K562 (cell line): ENCODE measurements at regions not wholly inside any gene's neighbourhood (a gene's known extent, or its start where the extent isn't known, plus 50 kb on each side); places are given as distances from the start of the nearest gene placed in this dataset.

Experiments used
- ATAC-seq: fragments of 200-7000 bp; cut with Tn5 transposase; 3 replicates; pipeline ENCODE4 v1.9.1; 2020; ENCODE audit warnings: moderate library complexity
- BruUV-seq: library from RNA; stranded (reverse); fragments of 400-500 nt; replicated peaks from 2 replicates; lab custom pipeline; 2021; lab: Mats Ljungman, UMichigan
- CTCF ChIA-PET: fragments of 300-600 bp; formaldehyde crosslinking; extraction: SDS; loops from one replicate; lab custom pipeline; 2021; ENCODE audit warnings: low intra/inter-chr PET ratio; lab: Yijun Ruan, JAX
- POLR2A ChIA-PET: fragments of 300-600, 350-650 bp; sonication (Branson Sonifier 250); formaldehyde crosslinking; extraction: SDS; loops from one replicate; lab custom pipeline; 2021; ENCODE audit warnings: antibody characterized with exemption, inconsistent platforms; lab: Yijun Ruan, JAX
- DNase-seq, 4 experiments: peaks; one replicate each; pipeline versions ENCODE4 v3.0.0 to v3.0.0-alpha.2; 2011 to 2018; ENCODE audit warnings: low spot score in 3 of 4, mixed read lengths in 3 of 4; ENCODE audit errors: extremely low read depth in 1 of 4
- FAIRE-seq: peaks from 2 replicates; lab custom pipeline; 2011; peaks lifted over from hg19 to GRCh38; lab: Jason Lieb, UNC
- H2AFZ ChIP-seq: 2 replicates; pipeline ENCODE4 v1.6.0; 2011; ENCODE audit warnings: low read depth, low read length, control low read depth, inconsistent platforms
- H3K27ac ChIP-seq: fragments of 200-600 bp; 3 replicates; pipeline ENCODE4 v1.8.0; 2011; ENCODE audit warnings: low read depth, mild to moderate bottlenecking, control low read depth, inconsistent platforms, low read length, moderate library complexity, mixed read lengths; ENCODE audit errors: extremely low read depth
- H3K27me3 ChIP-seq, 2 experiments: fragments of 300-600 bp in 1 of 2; 2 replicates in 1 of 2; 3 replicates in 1 of 2; pipeline versions ENCODE4 v1.6.0 to v1.8.0; 2011; ENCODE audit warnings: inconsistent platforms in 2 of 2, low read length in 2 of 2, mild to moderate bottlenecking in 1 of 2, mixed read lengths in 1 of 2, moderate library complexity in 1 of 2; ENCODE audit not compliant: control insufficient read depth in 2 of 2, insufficient read depth in 2 of 2
- H3K36me3 ChIP-seq: fragments of 300-600 bp; 3 replicates; pipeline ENCODE4 v1.8.0; 2011; ENCODE audit warnings: mild to moderate bottlenecking, low read length, inconsistent platforms; ENCODE audit not compliant: control insufficient read depth, insufficient read depth
- H3K4me1 ChIP-seq, 2 experiments: fragments of 200-600 bp in 1 of 2; replicated peaks in 1 of 2; 2 replicates in 1 of 2; 3 replicates in 1 of 2; pipeline versions ENCODE4 v1.5.1 to v1.8.0; 2011; ENCODE audit warnings: inconsistent platforms in 2 of 2, low read length in 2 of 2, mild to moderate bottlenecking in 1 of 2, mixed read lengths in 1 of 2, moderate library complexity in 1 of 2; ENCODE audit not compliant: control insufficient read depth in 2 of 2, insufficient read depth in 2 of 2
- H3K4me2 ChIP-seq: 2 replicates; pipeline ENCODE4 v1.6.1; 2011; ENCODE audit warnings: low read length, control low read depth, inconsistent platforms, mixed read lengths; ENCODE audit not compliant: insufficient read depth
- H3K4me3 ChIP-seq: fragments of 200-600 bp; sonication (generic), shearing (Covaris generic); 2 replicates; pipeline ENCODE4 v1.5.1; 2016; ENCODE audit warnings: control low read depth, inconsistent platforms
- H3K79me2 ChIP-seq: fragments of 200-600 bp; 3 replicates; pipeline ENCODE4 v1.8.0; 2011; ENCODE audit warnings: low read length, inconsistent platforms; ENCODE audit not compliant: control insufficient read depth, insufficient read depth
- H3K9ac ChIP-seq, 2 experiments: 2 replicates each; pipeline versions ENCODE4 v1.6.0 to v1.6.1; 2011; ENCODE audit warnings: low read depth in 2 of 2, low read length in 2 of 2, control low read depth in 1 of 2, inconsistent platforms in 1 of 2, mild to moderate bottlenecking in 1 of 2, mixed read lengths in 1 of 2; ENCODE audit not compliant: insufficient read depth in 1 of 2
- H3K9me1 ChIP-seq: one replicate; pipeline ENCODE4 v1.6.0; 2011; ENCODE audit warnings: inconsistent platforms, mild to moderate bottlenecking, low read length, moderate library complexity; ENCODE audit not compliant: control insufficient read depth, insufficient read depth
- H3K9me3 ChIP-seq: replicated peaks from 2 replicates; pipeline ENCODE4 v1.5.1; 2011; ENCODE audit warnings: low read depth, low read length, inconsistent platforms; ENCODE audit not compliant: control insufficient read depth, insufficient read depth
- H4K20me1 ChIP-seq: replicated peaks from 2 replicates; pipeline ENCODE4 v1.6.1; 2011; ENCODE audit warnings: low read length, inconsistent platforms, mixed read lengths; ENCODE audit not compliant: control insufficient read depth, insufficient read depth
- HMG20A ChIP-seq: fragments of 450-650 bp; formaldehyde crosslinking; conservative IDR thresholded peaks from 2 replicates; pipeline ENCODE4 v1.4.0; 2020; ENCODE audit warnings: mild to moderate bottlenecking, mixed read lengths
- NRF1 ChIP-seq, 2 experiments: fragments of 450-650 bp; IDR thresholded peaks in 1 of 2; conservative IDR thresholded peaks in 1 of 2; 2 replicates each; pipeline ENCODE4 v1.6.1; 2014; ENCODE audit warnings: mild to moderate bottlenecking in 2 of 2
- ZNF75A ChIP-seq: fragments of 450-650 bp; formaldehyde crosslinking; IDR thresholded peaks from 2 replicates; pipeline ENCODE4 v1.4.0; 2020; ENCODE audit warnings: mild to moderate bottlenecking
- ZNF77 ChIP-seq: fragments of 250-450 bp; sonication (Bioruptor Pico); IDR thresholded peaks from 2 replicates; pipeline ENCODE4 v1.5.0; 2020
- WGBS: fragments of 100-300 bp; shearing (Covaris generic); methylation state at CpG from one replicate; pipeline ENCODE4 v1.1.6; 2016; ENCODE audit warnings: low coverage, mixed read lengths; ENCODE audit not compliant: insufficient coverage; ENCODE audit errors: missing lambda C conversion rate; 5-methylcytosine and 5-hydroxymethylcytosine counted together
- in situ Hi-C: fragments of 300-500 bp; cut with MboI; formaldehyde crosslinking; loops from 4 replicates; pipeline ENCODE4 v1.15.0; 2018; ENCODE audit warnings: inconsistent platforms, mixed read lengths
- intact Hi-C: fragments of 100-400 bp; cut with micrococcal nuclease; formaldehyde crosslinking; loops from 2 replicates; pipeline ENCODE4 v1.14.2; 2022
- TF ChIP-seq, protein P1 (sequence below): fragments of 200-600 bp; sonication (generic); IDR thresholded peaks from one replicate; pipeline ENCODE4 v1.6.1; 2012; ENCODE audit warnings: mild to moderate bottlenecking, low read depth, low read length, inconsistent platforms
- TF ChIP-seq, protein P2 (sequence below): fragments of 250-450 bp; sonication (Bioruptor Pico); IDR thresholded peaks from 2 replicates; pipeline ENCODE4 v1.4.0; 2020; ENCODE audit warnings: mild to moderate bottlenecking, moderate library complexity, borderline replicate concordance

DNA sequence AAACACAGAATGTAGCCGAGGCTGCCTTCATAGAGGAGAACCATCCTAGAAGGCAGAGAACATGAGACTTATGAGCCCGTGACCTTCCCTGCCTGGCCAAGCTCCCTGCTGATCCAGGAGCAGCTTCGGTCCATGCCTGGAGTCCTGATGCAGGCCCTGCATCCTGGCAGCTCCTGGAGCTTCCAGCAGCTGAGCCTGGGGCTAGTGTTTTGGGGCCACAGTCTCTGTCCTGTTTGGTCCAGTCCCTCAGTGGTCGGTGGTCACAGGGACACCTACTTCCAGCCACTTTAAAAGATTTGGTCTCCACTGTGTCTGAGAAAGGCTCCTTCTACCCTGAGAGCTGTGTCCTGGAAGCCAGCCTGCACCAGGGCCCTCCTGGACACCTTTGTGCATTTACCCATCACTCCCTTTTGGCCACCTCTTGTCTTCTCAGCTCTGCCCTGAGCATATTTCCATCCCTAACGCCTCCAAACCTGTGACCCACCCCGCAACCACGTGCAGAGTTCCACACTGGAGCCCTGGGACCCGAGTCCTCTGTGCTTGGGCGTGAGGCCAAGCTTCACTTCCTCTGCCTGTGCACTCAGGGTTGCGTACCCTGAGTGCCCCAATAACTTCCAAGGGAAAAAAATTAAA, 315.2 kb upstream of the ZNF32 start:
- no peaks in the 10 kb centered on the region for H3K4me1 ChIP-seq
- no peaks in the 10 kb centered on the region for H3K36me3 ChIP-seq
- intact Hi-C loops: no loop called here
- 0% methylated on average over 10 of the region's 10 CpGs for WGBS
- no peaks in the 10 kb centered on the region; the same call in 1 of the 2 replicates for H4K20me1 ChIP-seq
- no peak overlapping the region for H3K4me2 ChIP-seq
- H3K79me2 ChIP-seq: no peaks in the 10 kb centered on the region
- no peak overlapping the region for H3K4me3 ChIP-seq
- H3K27ac ChIP-seq: no peak overlapping the region
- peaks cover 9 to 35% of the 10 kb centered on the region in 2 experiments; a peak in 3 of 5 replicates for H3K27me3 ChIP-seq
- H3K9me1 ChIP-seq: no peaks in the 10 kb centered on the region
- H2AFZ ChIP-seq: no peak overlapping the region
- no peak for ATAC-seq
- BruUV-seq: no TSS peak
- DNase-seq: no peak
- in situ Hi-C loops: no loop called here
- POLR2A ChIA-PET: interaction anchor here (0.6 to 1.5 kb wide), 2 partner anchors 19 to 554 kb away, joined by 4 read pairs; no protein-coding TSS in a partner anchor
- no peaks in the 10 kb centered on the region for H3K9me3 ChIP-seq
- H3K9ac ChIP-seq: no peak overlapping the region
- CTCF ChIA-PET: no interaction called here
- no peak for FAIRE-seq
- TF ChIP-seq ZNF75A (CRISPR knock-in tag): no peak
- no peak for TF ChIP-seq HMG20A (CRISPR knock-in tag)
- no peak for TF ChIP-seq NRF1 (conservative IDR thresholded peaks at IDR 0.05 in 1 of 2, IDR thresholded peaks at IDR 0.05 in 1 of 2)
- no peak for TF ChIP-seq ZNF77 (CRISPR knock-in tag)
- TF ChIP-seq, protein P1, sequence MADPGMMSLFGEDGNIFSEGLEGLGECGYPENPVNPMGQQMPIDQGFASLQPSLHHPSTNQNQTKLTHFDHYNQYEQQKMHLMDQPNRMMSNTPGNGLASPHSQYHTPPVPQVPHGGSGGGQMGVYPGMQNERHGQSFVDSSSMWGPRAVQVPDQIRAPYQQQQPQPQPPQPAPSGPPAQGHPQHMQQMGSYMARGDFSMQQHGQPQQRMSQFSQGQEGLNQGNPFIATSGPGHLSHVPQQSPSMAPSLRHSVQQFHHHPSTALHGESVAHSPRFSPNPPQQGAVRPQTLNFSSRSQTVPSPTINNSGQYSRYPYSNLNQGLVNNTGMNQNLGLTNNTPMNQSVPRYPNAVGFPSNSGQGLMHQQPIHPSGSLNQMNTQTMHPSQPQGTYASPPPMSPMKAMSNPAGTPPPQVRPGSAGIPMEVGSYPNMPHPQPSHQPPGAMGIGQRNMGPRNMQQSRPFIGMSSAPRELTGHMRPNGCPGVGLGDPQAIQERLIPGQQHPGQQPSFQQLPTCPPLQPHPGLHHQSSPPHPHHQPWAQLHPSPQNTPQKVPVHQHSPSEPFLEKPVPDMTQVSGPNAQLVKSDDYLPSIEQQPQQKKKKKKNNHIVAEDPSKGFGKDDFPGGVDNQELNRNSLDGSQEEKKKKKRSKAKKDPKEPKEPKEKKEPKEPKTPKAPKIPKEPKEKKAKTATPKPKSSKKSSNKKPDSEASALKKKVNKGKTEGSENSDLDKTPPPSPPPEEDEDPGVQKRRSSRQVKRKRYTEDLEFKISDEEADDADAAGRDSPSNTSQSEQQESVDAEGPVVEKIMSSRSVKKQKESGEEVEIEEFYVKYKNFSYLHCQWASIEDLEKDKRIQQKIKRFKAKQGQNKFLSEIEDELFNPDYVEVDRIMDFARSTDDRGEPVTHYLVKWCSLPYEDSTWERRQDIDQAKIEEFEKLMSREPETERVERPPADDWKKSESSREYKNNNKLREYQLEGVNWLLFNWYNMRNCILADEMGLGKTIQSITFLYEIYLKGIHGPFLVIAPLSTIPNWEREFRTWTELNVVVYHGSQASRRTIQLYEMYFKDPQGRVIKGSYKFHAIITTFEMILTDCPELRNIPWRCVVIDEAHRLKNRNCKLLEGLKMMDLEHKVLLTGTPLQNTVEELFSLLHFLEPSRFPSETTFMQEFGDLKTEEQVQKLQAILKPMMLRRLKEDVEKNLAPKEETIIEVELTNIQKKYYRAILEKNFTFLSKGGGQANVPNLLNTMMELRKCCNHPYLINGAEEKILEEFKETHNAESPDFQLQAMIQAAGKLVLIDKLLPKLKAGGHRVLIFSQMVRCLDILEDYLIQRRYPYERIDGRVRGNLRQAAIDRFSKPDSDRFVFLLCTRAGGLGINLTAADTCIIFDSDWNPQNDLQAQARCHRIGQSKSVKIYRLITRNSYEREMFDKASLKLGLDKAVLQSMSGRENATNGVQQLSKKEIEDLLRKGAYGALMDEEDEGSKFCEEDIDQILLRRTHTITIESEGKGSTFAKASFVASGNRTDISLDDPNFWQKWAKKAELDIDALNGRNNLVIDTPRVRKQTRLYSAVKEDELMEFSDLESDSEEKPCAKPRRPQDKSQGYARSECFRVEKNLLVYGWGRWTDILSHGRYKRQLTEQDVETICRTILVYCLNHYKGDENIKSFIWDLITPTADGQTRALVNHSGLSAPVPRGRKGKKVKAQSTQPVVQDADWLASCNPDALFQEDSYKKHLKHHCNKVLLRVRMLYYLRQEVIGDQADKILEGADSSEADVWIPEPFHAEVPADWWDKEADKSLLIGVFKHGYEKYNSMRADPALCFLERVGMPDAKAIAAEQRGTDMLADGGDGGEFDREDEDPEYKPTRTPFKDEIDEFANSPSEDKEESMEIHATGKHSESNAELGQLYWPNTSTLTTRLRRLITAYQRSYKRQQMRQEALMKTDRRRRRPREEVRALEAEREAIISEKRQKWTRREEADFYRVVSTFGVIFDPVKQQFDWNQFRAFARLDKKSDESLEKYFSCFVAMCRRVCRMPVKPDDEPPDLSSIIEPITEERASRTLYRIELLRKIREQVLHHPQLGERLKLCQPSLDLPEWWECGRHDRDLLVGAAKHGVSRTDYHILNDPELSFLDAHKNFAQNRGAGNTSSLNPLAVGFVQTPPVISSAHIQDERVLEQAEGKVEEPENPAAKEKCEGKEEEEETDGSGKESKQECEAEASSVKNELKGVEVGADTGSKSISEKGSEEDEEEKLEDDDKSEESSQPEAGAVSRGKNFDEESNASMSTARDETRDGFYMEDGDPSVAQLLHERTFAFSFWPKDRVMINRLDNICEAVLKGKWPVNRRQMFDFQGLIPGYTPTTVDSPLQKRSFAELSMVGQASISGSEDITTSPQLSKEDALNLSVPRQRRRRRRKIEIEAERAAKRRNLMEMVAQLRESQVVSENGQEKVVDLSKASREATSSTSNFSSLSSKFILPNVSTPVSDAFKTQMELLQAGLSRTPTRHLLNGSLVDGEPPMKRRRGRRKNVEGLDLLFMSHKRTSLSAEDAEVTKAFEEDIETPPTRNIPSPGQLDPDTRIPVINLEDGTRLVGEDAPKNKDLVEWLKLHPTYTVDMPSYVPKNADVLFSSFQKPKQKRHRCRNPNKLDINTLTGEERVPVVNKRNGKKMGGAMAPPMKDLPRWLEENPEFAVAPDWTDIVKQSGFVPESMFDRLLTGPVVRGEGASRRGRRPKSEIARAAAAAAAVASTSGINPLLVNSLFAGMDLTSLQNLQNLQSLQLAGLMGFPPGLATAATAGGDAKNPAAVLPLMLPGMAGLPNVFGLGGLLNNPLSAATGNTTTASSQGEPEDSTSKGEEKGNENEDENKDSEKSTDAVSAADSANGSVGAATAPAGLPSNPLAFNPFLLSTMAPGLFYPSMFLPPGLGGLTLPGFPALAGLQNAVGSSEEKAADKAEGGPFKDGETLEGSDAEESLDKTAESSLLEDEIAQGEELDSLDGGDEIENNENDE: no peak
- TF ChIP-seq, protein P2, sequence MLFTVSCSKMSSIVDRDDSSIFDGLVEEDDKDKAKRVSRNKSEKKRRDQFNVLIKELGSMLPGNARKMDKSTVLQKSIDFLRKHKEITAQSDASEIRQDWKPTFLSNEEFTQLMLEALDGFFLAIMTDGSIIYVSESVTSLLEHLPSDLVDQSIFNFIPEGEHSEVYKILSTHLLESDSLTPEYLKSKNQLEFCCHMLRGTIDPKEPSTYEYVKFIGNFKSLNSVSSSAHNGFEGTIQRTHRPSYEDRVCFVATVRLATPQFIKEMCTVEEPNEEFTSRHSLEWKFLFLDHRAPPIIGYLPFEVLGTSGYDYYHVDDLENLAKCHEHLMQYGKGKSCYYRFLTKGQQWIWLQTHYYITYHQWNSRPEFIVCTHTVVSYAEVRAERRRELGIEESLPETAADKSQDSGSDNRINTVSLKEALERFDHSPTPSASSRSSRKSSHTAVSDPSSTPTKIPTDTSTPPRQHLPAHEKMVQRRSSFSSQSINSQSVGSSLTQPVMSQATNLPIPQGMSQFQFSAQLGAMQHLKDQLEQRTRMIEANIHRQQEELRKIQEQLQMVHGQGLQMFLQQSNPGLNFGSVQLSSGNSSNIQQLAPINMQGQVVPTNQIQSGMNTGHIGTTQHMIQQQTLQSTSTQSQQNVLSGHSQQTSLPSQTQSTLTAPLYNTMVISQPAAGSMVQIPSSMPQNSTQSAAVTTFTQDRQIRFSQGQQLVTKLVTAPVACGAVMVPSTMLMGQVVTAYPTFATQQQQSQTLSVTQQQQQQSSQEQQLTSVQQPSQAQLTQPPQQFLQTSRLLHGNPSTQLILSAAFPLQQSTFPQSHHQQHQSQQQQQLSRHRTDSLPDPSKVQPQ (CRISPR knock-in tag): no peak
